ENCODE measurements at regions not wholly inside any gene's neighbourhood (a gene's known extent, or its start where the extent isn't known, plus 50 kb on each side); places are given as distances from the start of the nearest gene placed in this dataset.
"Not testable (repeated sequence)": the region's sequence is repeated elsewhere in the genome, so short reads cannot be mapped to it uniquely, and the experiment has no call there.

GRCh38 chr12:46546634-46547273, 174.2 kb upstream of the SLC38A2 start:
- no peak for DNase-seq

- DNase-seq, result not testable (repeated sequence)
These were observed 170.8 kb upstream of the SLC38A2 start for GRCh38 chr12:46543378-46543795.

GRCh38 chr12:46538976-46539375, 166.4 kb upstream of the SLC38A2 start:
- no peak for DNase-seq

- no peak for DNase-seq
These were observed 164.9 kb upstream of the SLC38A2 start for GRCh38 chr12:46537387-46537955.

- not testable (repeated sequence) for DNase-seq
These were observed 163.7 kb upstream of the SLC38A2 start for GRCh38 chr12:46536316-46536715.

- DNase-seq, result no peak
These were observed 163.3 kb upstream of the SLC38A2 start for GRCh38 chr12:46535907-46536306.

- no peak for DNase-seq
These were observed 162.8 kb upstream of the SLC38A2 start for GRCh38 chr12:46535376-46535775.

- DNase-seq, result no peak
These were observed 161.8 kb upstream of the SLC38A2 start for GRCh38 chr12:46534327-46534840.

- no peak for DNase-seq
These were observed 161.2 kb upstream of the SLC38A2 start for GRCh38 chr12:46533723-46534122.

- no peak for DNase-seq
These were observed 159.2 kb upstream of the SLC38A2 start for GRCh38 chr12:46531804-46532203.

- no peak for DNase-seq
These were observed 158.6 kb upstream of the SLC38A2 start for GRCh38 chr12:46531059-46531785.

GRCh38 chr12:46530373-46531056, 157.9 kb upstream of the SLC38A2 start:
- DNase-seq, result no peak

- no peak for DNase-seq
These were observed 153.7 kb upstream of the SLC38A2 start for GRCh38 chr12:46526233-46526632.

- no peak for DNase-seq
These were observed 152.2 kb upstream of the SLC38A2 start for GRCh38 chr12:46524778-46525177.

- DNase-seq, result peak; percentile 30
These were observed 151.5 kb upstream of the SLC38A2 start for GRCh38 chr12:46523863-46524770.

GRCh38 chr12:46523446-46523845, 150.9 kb upstream of the SLC38A2 start:
- DNase-seq, result no peak

GRCh38 chr12:46522071-46522470, 149.5 kb upstream of the SLC38A2 start:
- no peak for DNase-seq

GRCh38 chr12:46521145-46521544, 148.6 kb upstream of the SLC38A2 start:
- DNase-seq, result no peak

GRCh38 chr12:46519407-46519806, 146.8 kb upstream of the SLC38A2 start:
- no peak for DNase-seq

GRCh38 chr12:46518729-46519128, 146.2 kb upstream of the SLC38A2 start:
- DNase-seq, result no peak

GRCh38 chr12:46518169-46518568, 145.6 kb upstream of the SLC38A2 start:
- no peak for DNase-seq

- no peak for DNase-seq
These were observed 145.0 kb upstream of the SLC38A2 start for GRCh38 chr12:46517579-46517962.

Measured in activated CD4-positive, alpha-beta T cell treated with anti-CD3 and anti-CD28 coated beads, Interleukin-2, amount 50 U/mL, for 4 hours (primary cell).